Transverse colon (tissue), 4 donors: ENCODE measurements at regions not wholly inside any gene's neighbourhood (a gene's known extent, or its start where the extent isn't known, plus 50 kb on each side); places are given as distances from the start of the nearest gene placed in this dataset.

Experiments
- DNase-seq: peaks from one replicate; pipeline ENCODE4 v3.0.0-alpha.2; 2019
- H3K27ac ChIP-seq, 4 donors: fragments of 200-600 bp; sonication (generic); 2 replicates each; pipeline ENCODE4 v1.5.1; 2016 to 2018; ENCODE audit warnings: inconsistent platforms in 4 of 4
- H3K27me3 ChIP-seq: fragments of 200-600 bp; sonication (generic); 2 replicates; pipeline ENCODE4 v1.5.1; 2017; ENCODE audit warnings: inconsistent platforms
- H3K36me3 ChIP-seq, 4 donors: fragments of 200-600 bp; sonication (generic); 2 replicates each; pipeline ENCODE4 v1.5.1; 2017 to 2019; ENCODE audit warnings: inconsistent platforms in 4 of 4
- H3K4me1 ChIP-seq, 4 donors: fragments of 200-600 bp; sonication (generic); 2 replicates each; pipeline ENCODE4 v1.5.1; 2017 to 2020; ENCODE audit warnings: inconsistent platforms in 4 of 4
- H3K4me3 ChIP-seq, 4 donors: fragments of 200-600 bp; sonication (generic); 1 replicate in 1 of 4; 2 replicates in 3 of 4; pipeline versions ENCODE4 v1.5.1 to v1.6.1; 2017 to 2019; ENCODE audit warnings: inconsistent platforms in 4 of 4
- H3K9me3 ChIP-seq, 2 donors: fragments of 200-600 bp; sonication (generic); 2 replicates each; pipeline ENCODE4 v1.5.1; 2017 to 2019; ENCODE audit warnings: inconsistent platforms in 2 of 2
- CTCF ChIP-seq, 5 experiments: fragments of 200-600 bp in 3 of 5; fragments of 450-650 bp in 2 of 5; sonication (generic) in 3 of 5; IDR thresholded peaks; 1 replicate in 2 of 5; 2 replicates in 3 of 5; pipeline ENCODE4 v1.5.1; 2016 to 2017; ENCODE audit warnings: antibody characterized with exemption in 5 of 5, inconsistent platforms in 3 of 5, mild to moderate bottlenecking in 2 of 5, moderate library complexity in 1 of 5
- EP300 ChIP-seq: sonication (generic); formaldehyde crosslinking; IDR thresholded peaks from one replicate; pipeline ENCODE4 v1.6.1; 2017; ENCODE audit warnings: antibody characterized with exemption, low read depth
- POLR2A ChIP-seq: fragments of 450-650 bp; IDR thresholded peaks from one replicate; pipeline ENCODE4 v1.6.1; 2016; ENCODE audit warnings: antibody characterized with exemption, mild to moderate bottlenecking, moderate library complexity
- POLR2AphosphoS5 ChIP-seq, 3 donors: sonication (generic); formaldehyde crosslinking; IDR thresholded peaks; one replicate each; pipeline ENCODE4 v1.6.1; 2016; ENCODE audit warnings: antibody characterized with exemption in 3 of 3
- WGBS, 2 donors: methylation state at CpG; one replicate each; pipeline ENCODE4 v1.1.5; 2018; ENCODE audit warnings: low coverage in 1 of 2; 5-methylcytosine and 5-hydroxymethylcytosine counted together
- in situ Hi-C, 4 donors: fragments of 200-750 bp; cut with MboI; loops; one replicate each; pipeline versions ENCODE4 v1.15.0 to v1.15.1; 2017; ENCODE audit warnings: low sequenced_read_pairs in 3 of 4, low pct_ligation_motif_present in 1 of 4, low pct_unique_long_range_greater_than_20kb in 1 of 4
- intact Hi-C: fragments of 100-400 bp; cut with DNase I; formaldehyde crosslinking; loops from one replicate; pipeline ENCODE4 v1.15.1; 2023; ENCODE audit warnings: low total_unique reads

GRCh38 chr6:99833034-99833433 lies 161.0 kb downstream of the MCHR2 start:
- 76 to 78% methylated on average over 1 to 3 of the region's 3 CpGs for WGBS, 2 donors
- no peak overlapping the region for H3K27ac ChIP-seq
- H3K4me3 ChIP-seq = no peak overlapping the region
- no peak for DNase-seq
- no peaks in the 10 kb centered on the region for H3K9me3 ChIP-seq
- in situ Hi-C loops = no loop called here
- intact Hi-C loops = no loop called here
- TF ChIP-seq POLR2A (no peak), EP300 (no peak), CTCF (IDR thresholded peaks at IDR 0.05) (no peak)
- H3K27me3 ChIP-seq = no peaks in the 10 kb centered on the region
- H3K36me3 ChIP-seq = no peaks in the 10 kb centered on the region
- no peaks in the 10 kb centered on the region for H3K4me1 ChIP-seq

GRCh38 chr6:99836471-99836870 lies 157.6 kb downstream of the MCHR2 start:
- WGBS, 2 donors = 77% methylated on average over 2 to 3 of the region's 3 CpGs
- H3K4me1 ChIP-seq = no peaks in the 10 kb centered on the region
- H3K36me3 ChIP-seq = no peaks in the 10 kb centered on the region
- in situ Hi-C loops (no loop called here), intact Hi-C loops (no loop called here)
- no peaks in the 10 kb centered on the region for H3K9me3 ChIP-seq
- no peaks in the 10 kb centered on the region for H3K27me3 ChIP-seq
- H3K27ac ChIP-seq = no peak overlapping the region
- no peak overlapping the region for H3K4me3 ChIP-seq
- DNase-seq = no peak
- TF ChIP-seq EP300 = no peak
- TF ChIP-seq POLR2A = no peak
- TF ChIP-seq CTCF (IDR thresholded peaks at IDR 0.05) = no peak
- TF ChIP-seq POLR2AphosphoS5 (IDR thresholded peaks at IDR 0.05) = no peak

GRCh38 chr6:99838607-99839006 lies 155.4 kb downstream of the MCHR2 start:
- no peak for DNase-seq
- intact Hi-C loops = no loop called here
- no peaks in the 10 kb centered on the region for H3K27me3 ChIP-seq
- H3K4me1 ChIP-seq = no peaks in the 10 kb centered on the region
- no peaks in the 10 kb centered on the region for H3K36me3 ChIP-seq
- no peak for TF ChIP-seq CTCF (IDR thresholded peaks at IDR 0.05)
- no peak for TF ChIP-seq POLR2AphosphoS5 (IDR thresholded peaks at IDR 0.05)
- no peak for TF ChIP-seq POLR2A
- no peak for TF ChIP-seq EP300
- no peak overlapping the region for H3K27ac ChIP-seq
- in situ Hi-C loops = no loop called here
- H3K4me3 ChIP-seq = no peak overlapping the region
- 56 to 60% methylated on average over 1 to 2 of the region's 2 CpGs for WGBS, 2 donors
- H3K9me3 ChIP-seq = no peaks in the 10 kb centered on the region

GRCh38 chr6:99841297-99841696 lies 152.7 kb downstream of the MCHR2 start:
- Histone ChIP-seq H3K27ac (no peak overlapping the region), H3K4me3 (no peak overlapping the region), H3K9me3 (no peaks in the 10 kb centered on the region), H3K36me3 (no peaks in the 10 kb centered on the region), H3K27me3 (no peaks in the 10 kb centered on the region), H3K4me1 (no peaks in the 10 kb centered on the region)
- in situ Hi-C loops (no loop called here), intact Hi-C loops (no loop called here)
- no peak for DNase-seq
- TF ChIP-seq POLR2AphosphoS5 (IDR thresholded peaks at IDR 0.05) = no peak
- 48 to 89% methylated on average over 1 of the region's 1 CpG for WGBS, 2 donors

- no peak overlapping the region for H3K4me3 ChIP-seq
- no peaks in the 10 kb centered on the region for H3K4me1 ChIP-seq
- no peaks in the 10 kb centered on the region for H3K36me3 ChIP-seq
- H3K27me3 ChIP-seq = no peaks in the 10 kb centered on the region
- DNase-seq = no peak
- intact Hi-C loops = no loop called here
- WGBS, 2 donors = 84 to 100% methylated on average over 2 of the region's 2 CpGs
- in situ Hi-C loops = no loop called here
- TF ChIP-seq POLR2AphosphoS5 (IDR thresholded peaks at IDR 0.05) = no peak
- no peak for TF ChIP-seq POLR2A
- no peak for TF ChIP-seq EP300
- no peak for TF ChIP-seq CTCF (IDR thresholded peaks at IDR 0.05)
- no peak overlapping the region for H3K27ac ChIP-seq
- no peaks in the 10 kb centered on the region for H3K9me3 ChIP-seq
Measured at GRCh38 chr6:99846006-99846405, 148.0 kb downstream of the MCHR2 start.
